ENCODE measurements at regions not wholly inside any gene's neighbourhood (a gene's known extent, or its start where the extent isn't known, plus 50 kb on each side); places are given as distances from the start of the nearest gene placed in this dataset.

- TF ChIP-seq CREB1 (IDR thresholded peaks at IDR 0.05) (no peak), YY1 (IDR thresholded peaks at IDR 0.05; ENCODE audit: low read depth, low read length) (no peak), ASH2L (IDR thresholded peaks at IDR 0.05; ENCODE audit: low read length) (no peak), POLR2A (IDR thresholded peaks at IDR 0.05; ENCODE audit: control extremely low read depth in 1 of 2, low read depth in 2 of 2, low read length in 2 of 2) (no peak), JUN (IDR thresholded peaks at IDR 0.05; ENCODE audit: low read depth, low read length) (no peak), TCF12 (IDR thresholded peaks at IDR 0.05; ENCODE audit: low read depth, low read length) (no peak), FOSL1 (IDR thresholded peaks at IDR 0.05; ENCODE audit: insufficient read depth, low read depth, low read length) (no peak)
Observed at GRCh38 chr11:10398525-10398924, 56.5 kb upstream of the AMPD3 start (continued).
